GM12878 (cell line): ENCODE measurements at regions not wholly inside any gene's neighbourhood (a gene's known extent, or its start where the extent isn't known, plus 50 kb on each side); places are given as distances from the start of the nearest gene placed in this dataset.
"Not testable (repeated sequence)": the region's sequence is repeated elsewhere in the genome, so short reads cannot be mapped to it uniquely, and the experiment has no call there.

Experiments
- ATAC-seq: fragments of 200-7000 bp; cut with Tn5 transposase; 3 replicates; pipeline ENCODE4 v1.9.1; 2020; ENCODE audit warnings: mild to moderate bottlenecking, moderate library complexity
- BruUV-seq: library from RNA; stranded (reverse); fragments of 400-500 nt; replicated peaks from 2 replicates; lab custom pipeline; 2021; lab: Mats Ljungman, UMichigan
- CTCF ChIA-PET: fragments of 300-600 bp; sonication (Branson Sonifier 250); formaldehyde crosslinking; extraction: SDS; loops from one replicate; lab custom pipeline; 2021; ENCODE audit warnings: inconsistent platforms; lab: Yijun Ruan, JAX
- POLR2A ChIA-PET: fragments of 350-600 bp; formaldehyde crosslinking; extraction: SDS; loops from one replicate; lab custom pipeline; 2021; ENCODE audit warnings: inconsistent platforms; lab: Charles Lee
- RAD21 ChIA-PET: fragments of 300-600 bp; sonication (Branson Sonifier 250); formaldehyde crosslinking; loops from one replicate; lab custom pipeline; 2023; ENCODE audit warnings: antibody characterized with exemption; ENCODE audit not compliant: unreplicated experiment; lab: Charles Lee
- SMC1A ChIA-PET: fragments of 300-600 bp; sonication (Branson Sonifier 250); formaldehyde crosslinking; loops from one replicate; lab custom pipeline; 2023; ENCODE audit not compliant: unreplicated experiment, uncharacterized antibody; lab: Charles Lee
- DNase-seq: peaks from one replicate; pipeline ENCODE4 v3.0.0-alpha.2; 2011; ENCODE audit warnings: low read depth, low spot score
- FAIRE-seq: peaks from 3 replicates; lab custom pipeline; 2011; peaks lifted over from hg19 to GRCh38; lab: Jason Lieb, UNC
- H2AFZ ChIP-seq: 2 replicates; pipeline ENCODE4 v1.6.0; 2011; ENCODE audit warnings: low read depth, low read length, control low read depth; ENCODE audit not compliant: control insufficient read depth
- H3K27ac ChIP-seq: 2 replicates; pipeline ENCODE4 v1.5.1; 2011; ENCODE audit warnings: control low read depth; ENCODE audit not compliant: control insufficient read depth, insufficient read depth
- H3K27me3 ChIP-seq, 2 experiments: replicated peaks in 1 of 2; 2 replicates each; pipeline versions ENCODE4 v1.6.0 to v1.6.1; 2011; ENCODE audit warnings: low read length in 1 of 2; ENCODE audit not compliant: control insufficient read depth in 2 of 2, insufficient read depth in 2 of 2
- H3K36me3 ChIP-seq, 2 experiments: 2 replicates each; pipeline ENCODE4 v1.5.1; 2011; ENCODE audit warnings: low read length in 1 of 2; ENCODE audit not compliant: control insufficient read depth in 2 of 2, insufficient read depth in 2 of 2
- H3K4me1 ChIP-seq: 2 replicates; pipeline ENCODE4 v1.6.1; 2011; ENCODE audit warnings: mild to moderate bottlenecking, low read length, moderate library complexity, mixed read lengths; ENCODE audit not compliant: control insufficient read depth, insufficient read depth
- H3K4me2 ChIP-seq: 2 replicates; pipeline ENCODE4 v1.6.0; 2011; ENCODE audit warnings: control low read depth; ENCODE audit not compliant: control insufficient read depth, insufficient read depth
- H3K4me3 ChIP-seq: fragments of 200-600 bp; sonication (generic); 2 replicates; pipeline ENCODE4 v1.5.1; 2016
- H3K79me2 ChIP-seq: 2 replicates; pipeline ENCODE4 v1.6.0; 2011; ENCODE audit warnings: low read length; ENCODE audit not compliant: control insufficient read depth, insufficient read depth
- H3K9ac ChIP-seq: 2 replicates; pipeline ENCODE4 v1.8.0; 2011; ENCODE audit warnings: low read length, control low read depth, mixed read lengths; ENCODE audit not compliant: control insufficient read depth, insufficient read depth
- H3K9me3 ChIP-seq: replicated peaks from 3 replicates; pipeline ENCODE4 v1.5.1; 2011; ENCODE audit warnings: mild to moderate bottlenecking, low read length; ENCODE audit not compliant: control insufficient read depth, insufficient read depth
- H4K20me1 ChIP-seq: 2 replicates; pipeline ENCODE4 v1.6.0; 2011; ENCODE audit not compliant: control insufficient read depth, insufficient read depth
- whole genome bisulfite sequencing: methylation state at CpG from one replicate; pipeline ENCODE4 v1.1.6; 2016; ENCODE audit warnings: low lambda C conversion rate; ENCODE audit not compliant: insufficient replicate concordance, insufficient coverage; ENCODE audit errors: missing lambda C conversion rate; 5-methylcytosine and 5-hydroxymethylcytosine counted together
- in situ Hi-C: fragments of 300-500 bp; cut with MboI; formaldehyde crosslinking; loops from 9 replicates; pipeline ENCODE4 v1.14.3; 2018; ENCODE audit warnings: mixed read lengths
- intact Hi-C: fragments of 100-400 bp; cut with micrococcal nuclease; formaldehyde crosslinking; loops from one replicate; pipeline ENCODE4 v1.14.2; 2022; ENCODE audit not compliant: unreplicated experiment

DNA sequence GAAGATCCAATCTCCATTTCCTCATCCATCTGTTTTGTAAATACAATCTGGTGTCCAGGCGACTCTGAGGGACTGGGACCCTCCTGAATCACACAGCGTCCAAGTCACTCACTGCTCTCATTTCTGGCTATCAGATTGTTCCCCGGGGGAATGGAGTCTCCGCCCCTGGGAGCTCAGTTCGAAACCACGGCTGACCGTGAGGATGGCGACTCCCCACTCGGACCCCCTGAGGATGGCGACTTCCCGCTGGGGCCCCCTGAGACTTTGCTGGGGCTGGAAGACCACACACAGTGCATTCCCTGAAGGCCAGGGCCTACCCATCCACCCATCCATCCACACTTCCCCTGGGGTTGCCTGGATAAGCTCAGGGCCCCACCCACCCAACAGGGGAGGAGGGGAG lies 360.5 kb downstream of the BCL2L11 start:
- in situ Hi-C loops, result loop anchor here (25.0 kb wide), 1 partner anchor 231 kb away; no protein-coding TSS in a partner anchor
- H4K20me1 ChIP-seq, CTCF ChIA-PET, H3K9me3 ChIP-seq, H3K36me3 ChIP-seq, H2AFZ ChIP-seq, POLR2A ChIA-PET, H3K27me3 ChIP-seq, H3K79me2 ChIP-seq, H3K9ac ChIP-seq, H3K27ac ChIP-seq, H3K4me1 ChIP-seq, H3K4me3 ChIP-seq, intact Hi-C loops, SMC1A ChIA-PET, H3K4me2 ChIP-seq, BruUV-seq, RAD21 ChIA-PET, DNase-seq, ATAC-seq, FAIRE-seq: not testable (repeated sequence)
- 28% methylated on average over 11 of the region's 11 CpGs for WGBS

DNA sequence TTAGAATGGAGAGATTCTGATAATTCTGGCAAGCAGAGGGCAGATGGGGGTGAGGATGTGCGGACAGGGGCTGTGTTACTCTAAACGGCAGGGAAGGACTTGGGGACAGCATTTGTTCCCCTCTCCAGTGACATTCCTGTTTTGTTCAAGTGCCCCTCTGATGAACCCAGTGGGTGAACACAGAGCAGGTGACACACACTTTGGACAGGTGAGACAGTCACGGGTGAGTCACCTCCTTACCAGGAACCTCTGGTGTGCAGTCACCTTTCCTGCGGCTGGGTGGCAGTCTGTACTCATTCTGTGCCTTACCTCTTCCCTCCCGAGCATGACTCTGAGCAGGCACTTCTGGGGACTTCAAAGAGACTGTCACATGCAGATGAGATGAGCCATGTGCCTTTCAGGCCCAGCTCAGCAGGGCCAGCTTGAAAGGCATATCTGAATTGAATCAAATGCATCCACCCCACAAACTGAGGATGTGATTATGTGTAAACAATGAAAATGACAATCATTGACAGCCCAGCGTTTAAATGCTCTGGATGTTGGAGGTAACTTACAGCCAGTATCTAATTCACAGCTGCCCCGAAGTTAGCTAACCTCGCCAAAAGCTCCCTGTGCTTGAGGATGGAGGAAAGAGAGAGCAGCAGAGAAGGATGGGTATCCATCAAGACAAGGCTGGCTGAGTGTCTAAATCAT lies 362.4 kb downstream of the BCL2L11 start:
- POLR2A ChIA-PET, SMC1A ChIA-PET, H3K9me3 ChIP-seq, H3K27ac ChIP-seq, H3K27me3 ChIP-seq, intact Hi-C loops, H3K4me1 ChIP-seq, RAD21 ChIA-PET, H4K20me1 ChIP-seq, CTCF ChIA-PET, H2AFZ ChIP-seq, H3K4me3 ChIP-seq, DNase-seq, BruUV-seq, H3K36me3 ChIP-seq, H3K79me2 ChIP-seq, H3K4me2 ChIP-seq, H3K9ac ChIP-seq: not testable (repeated sequence)
- in situ Hi-C loops, result loop anchor here (25.0 kb wide), 1 partner anchor 229 kb away; no protein-coding TSS in a partner anchor
- FAIRE-seq, result peak; percentile 90
- peak; percentile 82 for ATAC-seq
- 79% methylated on average over 5 of the region's 8 CpGs for WGBS

DNA sequence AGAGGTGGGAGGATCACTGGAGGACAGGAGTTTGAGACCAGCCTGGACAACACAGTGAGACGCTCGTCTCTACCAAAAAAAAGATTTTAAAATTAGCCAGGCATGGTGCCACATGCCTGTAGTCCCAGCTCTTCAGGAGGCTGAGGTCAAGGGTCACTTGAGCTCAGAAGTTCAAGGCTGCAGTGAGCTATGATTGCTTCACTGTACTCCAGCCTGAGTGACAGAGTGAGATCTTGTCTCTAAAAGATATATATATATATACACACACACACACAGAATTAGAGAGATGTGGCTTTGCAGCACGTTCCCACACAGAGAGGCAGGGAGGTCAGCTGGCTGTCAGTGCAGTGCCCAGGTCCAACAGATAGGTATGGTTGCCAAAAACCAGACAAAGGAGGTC lies 363.4 kb downstream of the BCL2L11 start:
- H3K9ac ChIP-seq, H3K27me3 ChIP-seq, H3K79me2 ChIP-seq, H3K4me3 ChIP-seq, H3K27ac ChIP-seq, H4K20me1 ChIP-seq, H3K36me3 ChIP-seq, SMC1A ChIA-PET, POLR2A ChIA-PET, DNase-seq, H3K9me3 ChIP-seq, ATAC-seq, H3K4me1 ChIP-seq, intact Hi-C loops, RAD21 ChIA-PET, H3K4me2 ChIP-seq, CTCF ChIA-PET, BruUV-seq, FAIRE-seq, H2AFZ ChIP-seq: not testable (repeated sequence)
- in situ Hi-C loops, result loop anchor here (25.0 kb wide), 1 partner anchor 228 kb away; no protein-coding TSS in a partner anchor
- WGBS, result 40% methylated on average over 1 of the region's 3 CpGs

DNA sequence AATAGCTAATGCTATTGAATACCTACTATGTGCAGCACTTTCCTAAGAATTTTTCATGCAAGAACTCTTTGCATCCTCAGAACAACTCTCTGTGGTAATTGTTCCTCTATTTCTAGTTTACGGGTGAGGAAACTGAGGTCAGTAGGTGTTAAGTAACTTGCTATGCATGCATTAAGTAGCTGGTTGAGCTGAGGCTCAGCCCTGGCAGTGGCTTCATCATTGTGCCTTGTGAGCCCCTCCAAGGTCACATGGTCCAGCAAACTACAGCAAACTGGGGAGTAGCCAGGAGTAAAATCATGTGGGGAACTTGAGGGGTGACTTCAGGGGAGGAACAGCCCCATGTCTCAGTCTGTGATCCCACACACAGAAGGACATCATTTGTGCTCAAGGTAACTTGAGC lies 365.2 kb downstream of the BCL2L11 start:
- intact Hi-C loops, result not testable (repeated sequence)

More for the DNA sequence above, 365.2 kb downstream of the BCL2L11 start:
- SMC1A ChIA-PET, H3K9ac ChIP-seq, H2AFZ ChIP-seq, FAIRE-seq, H3K27ac ChIP-seq, DNase-seq, H3K36me3 ChIP-seq, BruUV-seq, H3K4me3 ChIP-seq, H3K27me3 ChIP-seq, H3K9me3 ChIP-seq, H3K4me2 ChIP-seq, H3K4me1 ChIP-seq, RAD21 ChIA-PET, CTCF ChIA-PET, H4K20me1 ChIP-seq, POLR2A ChIA-PET, H3K79me2 ChIP-seq, ATAC-seq: not testable (repeated sequence)
- WGBS, result 100% methylated on average over 1 of the region's 1 CpG
- in situ Hi-C loops, result loop anchor here (25.0 kb wide), 1 partner anchor 226 kb away; no protein-coding TSS in a partner anchor
